IPS-20b (cell line): ENCODE measurements at regions not wholly inside any gene's neighbourhood (a gene's known extent, or its start where the extent isn't known, plus 50 kb on each side); places are given as distances from the start of the nearest gene placed in this dataset.
"Not testable (repeated sequence)": the region's sequence is repeated elsewhere in the genome, so short reads cannot be mapped to it uniquely, and the experiment has no call there.

Experiments
- H3K27ac ChIP-seq: one replicate; pipeline ENCODE4 v1.5.1; 2013; ENCODE audit warnings: low read length
- H3K27me3 ChIP-seq: 2 replicates; pipeline ENCODE4 v1.6.1; 2013; ENCODE audit warnings: mild to moderate bottlenecking, low read length, inconsistent platforms; ENCODE audit not compliant: insufficient read depth
- H3K36me3 ChIP-seq: 2 replicates; pipeline ENCODE4 v1.6.1; 2013; ENCODE audit warnings: low read depth, mild to moderate bottlenecking, inconsistent platforms, low read length, moderate library complexity; ENCODE audit not compliant: insufficient read depth
- H3K4me1 ChIP-seq: 2 replicates; pipeline ENCODE4 v1.6.1; 2013; ENCODE audit warnings: mild to moderate bottlenecking, control low read depth, inconsistent platforms, low read length, moderate library complexity; ENCODE audit not compliant: insufficient read depth
- H3K4me3 ChIP-seq: 2 replicates; pipeline ENCODE4 v1.5.1; 2013; ENCODE audit warnings: mild to moderate bottlenecking, low read length, inconsistent platforms
- H3K9ac ChIP-seq: 2 replicates; pipeline ENCODE4 v1.6.1; 2013; ENCODE audit warnings: low read depth, mild to moderate bottlenecking, inconsistent platforms, low read length, moderate library complexity
- H3K9me3 ChIP-seq: 2 replicates; pipeline ENCODE4 v1.6.1; 2013; ENCODE audit warnings: mild to moderate bottlenecking, low read depth, low read length, inconsistent platforms; ENCODE audit not compliant: insufficient read depth

DNA sequence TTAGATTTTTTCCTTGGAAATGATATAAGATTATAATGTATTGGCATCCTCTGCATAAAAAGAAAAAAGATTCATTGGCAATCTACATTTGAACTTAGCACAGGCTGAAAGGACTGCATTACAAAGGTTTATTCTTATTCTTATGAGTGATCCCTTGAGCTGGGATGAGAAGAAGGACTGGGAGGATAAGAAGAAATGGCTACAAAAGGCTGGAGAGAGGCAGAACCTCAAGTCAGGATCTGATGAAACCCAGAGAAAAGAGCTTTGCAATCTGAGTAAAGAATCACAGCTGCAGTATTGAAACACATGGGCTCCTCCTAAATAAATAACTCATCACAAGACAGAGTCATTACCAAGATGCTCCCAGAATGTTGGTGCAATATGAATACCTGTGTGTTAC, 1635.4 kb upstream of the FLRT2 start:
- H3K4me3 ChIP-seq = peak overlapping the region; percentile 33; the same call in 1 of the 2 replicates
- H3K9ac ChIP-seq = peak overlapping the region; percentile 30; the same call in 1 of the 2 replicates
- H3K4me1 ChIP-seq = peaks cover 30% of the 10 kb centered on the region
- no peaks in the 10 kb centered on the region for H3K27me3 ChIP-seq
- H3K27ac ChIP-seq = peak overlapping the region; percentile 48
- no peaks in the 10 kb centered on the region for H3K36me3 ChIP-seq
- H3K9me3 ChIP-seq = no peaks in the 10 kb centered on the region

DNA sequence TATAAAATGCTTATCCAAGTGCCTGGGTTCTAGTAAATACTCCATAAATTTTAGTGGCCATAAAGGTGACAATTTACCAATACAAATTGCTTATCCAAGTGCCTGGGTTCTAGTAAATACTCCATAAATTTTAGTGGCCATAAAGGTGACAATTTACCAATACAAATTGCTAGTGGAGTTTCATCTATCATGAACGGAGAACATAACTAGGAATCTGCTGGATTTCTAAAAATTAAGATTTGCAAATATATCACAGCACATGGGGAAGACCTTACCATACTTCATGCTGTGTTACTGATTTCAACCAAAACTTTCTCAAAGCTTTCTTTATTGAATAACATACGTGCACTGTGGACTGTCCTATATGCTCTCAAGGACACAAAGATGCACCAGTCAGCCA, 1631.4 kb upstream of the FLRT2 start:
- not testable (repeated sequence) for H3K27me3 ChIP-seq, H3K36me3 ChIP-seq, H3K9me3 ChIP-seq, H3K9ac ChIP-seq, H3K27ac ChIP-seq, H3K4me3 ChIP-seq
- peaks cover 27% of the 10 kb centered on the region for H3K4me1 ChIP-seq

DNA sequence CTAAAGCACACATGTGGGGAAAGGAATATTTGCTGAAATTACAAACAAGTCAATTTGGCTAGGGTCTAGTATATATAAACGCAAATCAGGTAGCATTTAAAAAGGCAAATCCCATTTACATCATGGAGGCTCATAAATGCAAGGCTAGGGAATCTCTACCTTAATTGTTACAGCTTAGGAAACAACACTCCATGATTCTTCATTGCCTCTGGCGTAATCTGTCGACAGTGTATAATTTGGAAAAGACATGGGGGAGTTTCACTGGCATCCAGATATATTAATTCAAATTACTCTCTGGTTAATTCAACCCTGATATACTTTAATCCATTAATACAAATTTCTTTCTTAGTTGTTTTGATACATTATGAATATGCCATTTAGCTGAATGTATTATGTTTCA, 1630.2 kb upstream of the FLRT2 start:
- no peak overlapping the region for H3K4me3 ChIP-seq
- H3K9me3 ChIP-seq = no peaks in the 10 kb centered on the region
- no peaks in the 10 kb centered on the region for H3K27me3 ChIP-seq
- H3K27ac ChIP-seq = no peak overlapping the region
- no peak overlapping the region for H3K9ac ChIP-seq
- H3K36me3 ChIP-seq = no peaks in the 10 kb centered on the region
- peaks cover 19% of the 10 kb centered on the region for H3K4me1 ChIP-seq

DNA sequence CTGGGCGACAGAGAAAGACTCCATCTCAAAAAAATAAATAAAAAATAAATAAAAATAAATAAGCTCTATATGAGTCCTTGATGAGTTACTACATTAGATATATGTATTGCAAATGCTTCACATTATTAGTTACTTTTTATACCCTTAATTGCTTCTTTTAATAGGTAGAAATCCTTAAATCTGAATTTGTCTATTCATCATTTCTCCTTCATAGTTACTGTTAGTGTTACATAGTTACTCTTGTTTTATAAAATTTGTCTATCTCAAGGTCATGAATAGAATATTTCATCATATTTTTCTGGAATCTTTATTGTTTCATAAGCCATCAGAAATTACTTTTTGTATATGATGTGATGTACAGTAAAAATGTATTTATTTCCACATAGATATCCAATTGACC, 1624.8 kb upstream of the FLRT2 start:
- Histone ChIP-seq H3K36me3 (no peaks in the 10 kb centered on the region), H3K9me3 (no peaks in the 10 kb centered on the region), H3K9ac (no peak overlapping the region), H3K4me3 (no peak overlapping the region), H3K4me1 (no peaks in the 10 kb centered on the region), H3K27ac (no peak overlapping the region), H3K27me3 (no peaks in the 10 kb centered on the region)

DNA sequence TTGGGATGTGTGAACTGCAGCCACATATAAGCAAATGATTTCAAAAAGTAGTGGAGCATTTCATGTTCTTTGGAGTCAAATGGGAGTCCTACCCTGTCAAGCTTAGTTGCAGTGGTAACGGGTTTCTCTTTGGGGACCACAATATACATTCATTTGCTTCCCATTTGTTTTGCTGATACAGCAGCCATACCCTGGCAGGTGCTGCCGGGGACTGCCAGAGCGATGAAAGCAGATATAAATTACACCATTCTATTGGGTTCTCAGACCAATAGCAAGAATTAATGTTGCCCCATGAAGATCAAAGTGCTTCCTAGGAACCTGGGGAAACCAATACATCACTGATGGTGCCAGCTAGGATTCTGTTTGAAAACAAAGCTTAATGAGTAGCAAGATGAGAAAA, 1621.5 kb upstream of the FLRT2 start:
- Histone ChIP-seq H3K4me3 (no peak overlapping the region), H3K27ac (no peak overlapping the region), H3K4me1 (no peaks in the 10 kb centered on the region), H3K9me3 (no peaks in the 10 kb centered on the region), H3K27me3 (no peaks in the 10 kb centered on the region), H3K36me3 (no peaks in the 10 kb centered on the region), H3K9ac (no peak overlapping the region)

DNA sequence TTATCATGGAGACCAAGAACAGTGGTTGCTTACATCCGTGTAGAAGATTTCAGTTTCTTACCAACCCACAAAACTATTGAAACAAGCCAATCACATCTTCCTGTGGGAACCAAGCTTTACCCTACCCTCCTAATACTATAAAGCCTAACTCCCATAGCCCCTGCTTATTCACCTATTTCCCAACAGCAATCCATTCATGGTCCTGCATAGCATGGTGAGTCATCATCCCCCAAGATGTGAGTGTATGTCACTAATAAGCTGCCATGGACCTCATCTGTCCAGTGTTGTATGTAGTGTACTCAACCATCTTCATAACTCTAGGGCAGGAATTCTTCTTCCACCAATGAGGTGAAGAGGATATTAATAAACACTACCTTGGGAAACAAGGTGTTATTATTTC, 1620.4 kb upstream of the FLRT2 start:
- no peaks in the 10 kb centered on the region for H3K27me3 ChIP-seq
- H3K4me1 ChIP-seq = no peaks in the 10 kb centered on the region
- no peaks in the 10 kb centered on the region for H3K9me3 ChIP-seq
- H3K9ac ChIP-seq = no peak overlapping the region
- no peak overlapping the region for H3K27ac ChIP-seq
- H3K4me3 ChIP-seq = no peak overlapping the region
- no peaks in the 10 kb centered on the region for H3K36me3 ChIP-seq

DNA sequence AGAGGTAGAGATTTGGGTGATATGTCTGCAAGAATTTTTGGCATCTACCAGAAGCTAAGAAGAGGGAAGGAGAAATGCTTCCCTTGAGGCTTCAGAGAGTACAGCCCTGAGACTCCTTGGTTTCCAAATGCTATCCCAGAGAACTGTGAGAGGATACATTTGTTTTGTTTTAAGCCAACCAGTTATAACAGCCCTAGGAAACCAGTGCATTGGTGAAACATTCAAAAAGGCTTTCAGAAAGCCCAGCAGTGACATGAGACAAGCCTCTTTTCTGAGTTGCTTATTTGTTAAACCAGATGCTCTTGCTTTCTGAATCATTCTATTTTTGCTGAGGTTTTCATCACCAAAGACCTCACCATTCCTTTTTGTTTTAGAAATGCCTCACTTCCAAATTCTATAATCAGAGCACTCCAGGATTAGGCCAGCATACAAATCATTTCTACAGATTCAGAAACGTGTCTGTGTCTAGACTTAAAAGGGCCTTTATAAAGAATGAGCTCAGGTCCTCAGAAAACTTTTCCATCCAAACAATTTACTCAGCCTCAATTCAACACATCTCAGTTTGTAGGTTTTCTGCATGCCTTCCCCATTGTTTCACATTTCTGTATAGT, 1617.8 kb upstream of the FLRT2 start:
- Histone ChIP-seq H3K9me3 (no peaks in the 10 kb centered on the region), H3K27me3 (no peaks in the 10 kb centered on the region), H3K36me3 (no peaks in the 10 kb centered on the region)

DNA sequence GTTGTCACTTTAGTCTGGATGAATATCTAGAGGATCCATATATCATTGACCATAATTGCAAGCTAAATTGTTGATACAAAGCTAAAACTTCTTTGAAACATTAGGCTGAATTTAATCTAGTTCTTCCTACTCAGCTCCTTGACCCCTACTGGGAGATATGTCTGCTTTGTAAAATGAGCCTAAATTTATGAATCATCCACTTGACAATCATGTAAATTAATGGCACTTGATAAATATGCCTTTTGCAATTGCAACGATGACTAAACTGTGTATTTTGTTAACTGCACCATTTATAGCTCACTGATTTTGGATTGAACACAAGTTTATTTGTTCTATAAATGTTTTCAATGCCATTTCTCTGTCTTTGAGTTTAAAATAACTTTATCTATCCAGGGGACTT, 1616.5 kb upstream of the FLRT2 start:
- Histone ChIP-seq H3K4me3 (no peak overlapping the region), H3K36me3 (no peaks in the 10 kb centered on the region), H3K27me3 (no peaks in the 10 kb centered on the region), H3K9me3 (no peaks in the 10 kb centered on the region), H3K27ac (no peak overlapping the region), H3K9ac (no peak overlapping the region), H3K4me1 (no peaks in the 10 kb centered on the region)

More for the DNA sequence above, 1617.8 kb upstream of the FLRT2 start:
- Histone ChIP-seq H3K4me1 (no peaks in the 10 kb centered on the region), H3K9ac (no peak overlapping the region), H3K27ac (no peak overlapping the region), H3K4me3 (no peak overlapping the region)

DNA sequence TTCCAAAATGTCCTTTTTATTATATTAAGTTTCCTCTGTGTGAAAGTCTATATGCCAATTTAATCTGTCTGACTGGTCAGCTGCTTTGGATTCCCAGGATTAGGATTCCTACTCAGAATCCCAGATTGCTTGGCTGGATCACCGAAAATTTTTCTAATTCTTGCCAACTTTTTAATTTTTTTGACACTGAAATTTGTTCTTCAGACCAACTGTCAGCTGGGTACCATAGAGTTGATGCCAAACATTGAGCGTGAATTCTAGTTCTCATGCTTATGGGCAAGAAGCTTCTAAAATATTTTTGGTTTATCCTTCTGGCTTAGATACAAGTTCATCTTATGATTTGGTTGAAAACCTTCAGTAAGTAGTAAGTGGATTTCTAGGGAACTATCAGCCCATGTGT, 1611.4 kb upstream of the FLRT2 start:
- H3K9ac ChIP-seq = no peak overlapping the region
- H3K36me3 ChIP-seq = no peaks in the 10 kb centered on the region
- no peak overlapping the region for H3K27ac ChIP-seq
- H3K9me3 ChIP-seq = no peaks in the 10 kb centered on the region
- no peak overlapping the region for H3K4me3 ChIP-seq
- no peaks in the 10 kb centered on the region for H3K4me1 ChIP-seq
- no peaks in the 10 kb centered on the region for H3K27me3 ChIP-seq

DNA sequence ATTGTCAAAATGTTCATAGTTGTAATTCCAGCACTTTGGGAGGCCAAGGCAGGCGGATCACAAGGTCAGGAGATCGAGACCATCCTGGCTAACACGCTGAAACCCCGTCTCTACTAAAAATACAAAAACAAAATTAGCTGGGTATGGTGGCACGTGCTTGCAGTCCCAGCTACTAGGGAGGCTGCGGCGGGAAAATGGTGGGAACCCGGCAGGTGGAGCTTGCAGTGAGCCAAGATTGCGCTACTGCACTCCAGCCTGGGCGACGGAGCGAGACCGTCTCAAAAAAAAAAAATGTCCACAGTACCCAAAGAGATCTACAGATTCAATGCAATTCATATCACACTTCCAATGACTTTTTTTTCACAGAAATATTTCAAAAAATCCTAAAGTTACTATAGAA, 1610.3 kb upstream of the FLRT2 start:
- not testable (repeated sequence) for H3K27me3 ChIP-seq, H3K36me3 ChIP-seq, H3K4me3 ChIP-seq, H3K9ac ChIP-seq, H3K4me1 ChIP-seq, H3K27ac ChIP-seq, H3K9me3 ChIP-seq

DNA sequence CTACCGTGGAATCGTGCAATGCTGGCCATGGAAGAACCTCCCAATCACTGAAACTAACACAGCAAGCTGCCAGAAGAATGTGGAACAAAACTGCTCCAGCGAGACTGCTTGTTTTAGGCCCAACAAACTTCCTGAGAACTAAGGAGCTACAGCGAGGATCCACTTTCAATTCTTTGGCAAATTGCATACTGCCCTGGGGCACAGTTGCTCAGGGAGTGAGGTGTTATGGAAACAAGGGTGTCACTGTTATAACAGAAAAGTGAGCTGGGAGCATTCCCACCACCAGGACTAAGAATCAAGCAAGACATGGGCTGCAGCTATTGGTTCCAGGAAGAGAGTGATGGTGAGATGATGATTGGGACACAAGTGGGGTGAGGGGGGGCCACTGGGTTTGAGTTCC, 1606.1 kb upstream of the FLRT2 start:
- Histone ChIP-seq H3K4me1 (no peaks in the 10 kb centered on the region), H3K36me3 (no peaks in the 10 kb centered on the region), H3K27ac (no peak overlapping the region), H3K9me3 (no peaks in the 10 kb centered on the region), H3K4me3 (no peak overlapping the region), H3K9ac (no peak overlapping the region), H3K27me3 (no peaks in the 10 kb centered on the region)

DNA sequence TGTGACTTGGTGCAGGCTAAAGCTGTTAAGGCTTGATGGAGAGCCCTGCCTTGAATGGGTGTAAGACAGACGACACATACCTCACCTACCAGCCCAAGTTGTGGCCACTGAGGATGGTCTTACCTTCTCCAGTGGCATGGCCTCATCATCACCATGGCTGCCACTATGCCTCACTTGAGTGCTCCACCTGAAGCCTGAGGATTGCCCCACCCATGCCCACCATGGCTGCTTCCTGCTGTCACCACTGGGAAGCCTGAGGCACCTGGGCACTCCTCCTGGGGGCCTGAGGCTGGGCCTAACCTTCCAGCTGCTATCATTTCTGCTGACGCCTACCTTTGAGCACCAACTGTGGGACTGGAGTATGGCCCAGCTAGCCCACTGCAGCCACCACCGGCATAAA, 1605.7 kb upstream of the FLRT2 start:
- no peak overlapping the region for H3K9ac ChIP-seq
- no peaks in the 10 kb centered on the region for H3K27me3 ChIP-seq
- no peaks in the 10 kb centered on the region for H3K4me1 ChIP-seq
- H3K4me3 ChIP-seq = no peak overlapping the region
- no peak overlapping the region for H3K27ac ChIP-seq
- no peaks in the 10 kb centered on the region for H3K36me3 ChIP-seq
- H3K9me3 ChIP-seq = no peaks in the 10 kb centered on the region

DNA sequence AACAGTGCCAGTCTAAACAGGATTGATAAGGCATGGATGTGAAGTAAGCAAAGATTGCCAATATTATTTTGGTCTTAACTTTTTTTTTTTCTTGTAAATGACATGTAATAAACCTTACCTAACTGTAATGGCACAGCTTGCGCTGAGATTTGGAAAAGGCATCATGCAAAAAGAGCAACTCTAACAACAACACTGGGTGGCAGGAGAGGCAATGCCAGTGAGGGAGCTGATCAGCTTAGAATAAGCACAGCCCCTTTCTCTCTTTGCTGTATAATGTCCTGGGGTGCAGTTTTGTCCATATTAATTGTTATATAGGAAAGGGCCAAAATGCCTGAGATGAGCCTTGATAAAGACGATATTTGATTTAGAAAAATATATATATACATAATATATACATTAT, 1589.7 kb upstream of the FLRT2 start:
- H3K27me3 ChIP-seq = no peaks in the 10 kb centered on the region
- H3K4me3 ChIP-seq = no peak overlapping the region
- H3K4me1 ChIP-seq = no peaks in the 10 kb centered on the region
- H3K9ac ChIP-seq = no peak overlapping the region
- H3K9me3 ChIP-seq = peaks cover 16% of the 10 kb centered on the region
- H3K36me3 ChIP-seq = no peaks in the 10 kb centered on the region
- no peak overlapping the region for H3K27ac ChIP-seq
